ENCODE measurements at regions not wholly inside any gene's neighbourhood (a gene's known extent, or its start where the extent isn't known, plus 50 kb on each side); places are given as distances from the start of the nearest gene placed in this dataset.

DNA sequence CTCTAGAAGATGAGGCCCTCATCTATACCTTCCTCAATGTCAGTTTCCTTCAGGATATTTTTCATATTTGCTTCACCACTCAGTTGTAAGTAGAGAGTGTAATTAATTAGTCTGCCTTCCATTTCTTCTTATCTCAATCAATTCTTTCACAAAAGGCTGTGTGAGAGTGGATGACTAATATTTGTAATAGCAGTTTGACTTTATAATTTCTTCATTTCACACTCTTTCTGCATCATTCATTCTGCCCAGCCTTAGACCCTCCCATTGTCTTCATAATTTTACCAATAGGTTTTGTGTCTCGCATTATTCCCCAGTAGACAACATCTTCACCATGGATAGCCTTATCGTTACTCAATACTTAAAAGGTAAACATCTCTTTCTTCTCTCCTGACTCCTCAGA is 1239.3 kb upstream of the MAP3K7 start:
- Histone ChIP-seq H3K27ac (ENCODE audit: control insufficient read depth, insufficient read depth, low read length) (no peak overlapping the region), H3K9ac (ENCODE audit: control insufficient read depth, extremely low read depth, insufficient read depth, low read length) (no peak overlapping the region), H3K4me3 (ENCODE audit: control insufficient read depth in 2 of 3, extremely low read depth in 1 of 3, insufficient read depth in 2 of 3, low read depth in 1 of 3, low read length in 3 of 3) (no peak overlapping the region), H3K27me3 (ENCODE audit: control insufficient read depth, extremely low read depth, insufficient read depth, low read length) (no peaks in the 10 kb centered on the region), H3K4me2 (ENCODE audit: control insufficient read depth, extremely low read depth, insufficient read depth, low read depth, low read length) (no peak overlapping the region), H3K79me2 (ENCODE audit: control insufficient read depth, insufficient read depth, low read length) (no peaks in the 10 kb centered on the region), H4K20me1 (ENCODE audit: control insufficient read depth, extremely low read depth, insufficient read depth, low read length) (no peaks in the 10 kb centered on the region), H3K9me1 (ENCODE audit: control insufficient read depth, extremely low read depth, insufficient read depth, low read length) (no peaks in the 10 kb centered on the region), H3K36me3 (ENCODE audit: control insufficient read depth in 2 of 2, extremely low read depth in 1 of 2, insufficient read depth in 2 of 2, low read length in 2 of 2) (no peaks in the 10 kb centered on the region), H3K9me3 (ENCODE audit: control insufficient read depth, low read depth, low read length) (no peaks in the 10 kb centered on the region), H2AFZ (ENCODE audit: control insufficient read depth, low read length) (no peak overlapping the region), H3K4me1 (ENCODE audit: control insufficient read depth, extremely low read depth, insufficient read depth, low read length) (no peaks in the 10 kb centered on the region)
- dilution Hi-C loops (cut with MboI; ENCODE audit: extremely low pct_ligation_motif_present, low sequenced_read_pairs), result no loop called here
- DNase-seq (ENCODE audit: low read depth, low spot score) (no peak), FAIRE-seq (no peak)
- TF ChIP-seq, protein P1, sequence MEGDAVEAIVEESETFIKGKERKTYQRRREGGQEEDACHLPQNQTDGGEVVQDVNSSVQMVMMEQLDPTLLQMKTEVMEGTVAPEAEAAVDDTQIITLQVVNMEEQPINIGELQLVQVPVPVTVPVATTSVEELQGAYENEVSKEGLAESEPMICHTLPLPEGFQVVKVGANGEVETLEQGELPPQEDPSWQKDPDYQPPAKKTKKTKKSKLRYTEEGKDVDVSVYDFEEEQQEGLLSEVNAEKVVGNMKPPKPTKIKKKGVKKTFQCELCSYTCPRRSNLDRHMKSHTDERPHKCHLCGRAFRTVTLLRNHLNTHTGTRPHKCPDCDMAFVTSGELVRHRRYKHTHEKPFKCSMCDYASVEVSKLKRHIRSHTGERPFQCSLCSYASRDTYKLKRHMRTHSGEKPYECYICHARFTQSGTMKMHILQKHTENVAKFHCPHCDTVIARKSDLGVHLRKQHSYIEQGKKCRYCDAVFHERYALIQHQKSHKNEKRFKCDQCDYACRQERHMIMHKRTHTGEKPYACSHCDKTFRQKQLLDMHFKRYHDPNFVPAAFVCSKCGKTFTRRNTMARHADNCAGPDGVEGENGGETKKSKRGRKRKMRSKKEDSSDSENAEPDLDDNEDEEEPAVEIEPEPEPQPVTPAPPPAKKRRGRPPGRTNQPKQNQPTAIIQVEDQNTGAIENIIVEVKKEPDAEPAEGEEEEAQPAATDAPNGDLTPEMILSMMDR (optimal IDR thresholded peaks at IDR 0.05 in 1 of 3, IDR thresholded peaks at IDR 0.05 in 1 of 3, conservative IDR thresholded peaks at IDR 0.05 in 1 of 3; ENCODE audit: extremely low read depth in 1 of 3, insufficient read depth in 2 of 3, low read length in 3 of 3), result no peak
- TF ChIP-seq EZH2 (IDR thresholded peaks at IDR 0.05; ENCODE audit: low read length), result no peak

DNA sequence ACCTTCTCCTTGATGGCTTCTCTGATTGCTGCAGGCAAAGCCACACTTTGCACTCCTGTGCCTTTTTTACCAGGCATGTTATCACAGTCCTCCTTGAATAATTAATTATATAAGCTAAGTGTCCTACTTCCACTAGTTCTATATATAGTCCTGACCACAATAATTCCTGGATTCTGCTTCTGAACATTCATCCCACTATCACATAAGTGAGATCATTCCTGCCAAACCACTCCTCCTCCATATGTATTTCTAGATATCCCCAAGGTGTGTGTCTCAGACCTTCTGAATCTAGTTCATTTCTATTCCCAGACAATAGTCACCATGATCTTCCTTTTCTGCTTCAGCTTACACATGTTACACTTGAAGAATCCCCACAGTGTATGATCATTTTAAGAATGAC is 1237.5 kb upstream of the MAP3K7 start:
- Histone ChIP-seq H3K9me1 (ENCODE audit: control insufficient read depth, extremely low read depth, insufficient read depth, low read length) (no peaks in the 10 kb centered on the region), H3K4me2 (ENCODE audit: control insufficient read depth, extremely low read depth, insufficient read depth, low read depth, low read length) (no peak overlapping the region), H3K79me2 (ENCODE audit: control insufficient read depth, insufficient read depth, low read length) (no peaks in the 10 kb centered on the region), H3K9ac (ENCODE audit: control insufficient read depth, extremely low read depth, insufficient read depth, low read length) (no peak overlapping the region), H3K27ac (ENCODE audit: control insufficient read depth, insufficient read depth, low read length) (no peak overlapping the region), H3K9me3 (ENCODE audit: control insufficient read depth, low read depth, low read length) (no peaks in the 10 kb centered on the region), H3K27me3 (ENCODE audit: control insufficient read depth, extremely low read depth, insufficient read depth, low read length) (no peaks in the 10 kb centered on the region), H3K36me3 (ENCODE audit: control insufficient read depth in 2 of 2, extremely low read depth in 1 of 2, insufficient read depth in 2 of 2, low read length in 2 of 2) (no peaks in the 10 kb centered on the region), H4K20me1 (ENCODE audit: control insufficient read depth, extremely low read depth, insufficient read depth, low read length) (no peaks in the 10 kb centered on the region), H3K4me3 (ENCODE audit: control insufficient read depth in 2 of 3, extremely low read depth in 1 of 3, insufficient read depth in 2 of 3, low read depth in 1 of 3, low read length in 3 of 3) (no peak overlapping the region), H3K4me1 (ENCODE audit: control insufficient read depth, extremely low read depth, insufficient read depth, low read length) (no peaks in the 10 kb centered on the region), H2AFZ (ENCODE audit: control insufficient read depth, low read length) (no peak overlapping the region)
- TF ChIP-seq EZH2 (IDR thresholded peaks at IDR 0.05; ENCODE audit: low read length), result no peak
- TF ChIP-seq, protein P1 (optimal IDR thresholded peaks at IDR 0.05 in 1 of 3, IDR thresholded peaks at IDR 0.05 in 1 of 3, conservative IDR thresholded peaks at IDR 0.05 in 1 of 3; ENCODE audit: extremely low read depth in 1 of 3, insufficient read depth in 2 of 3, low read length in 3 of 3), result no peak
- FAIRE-seq, result no peak
- DNase-seq (ENCODE audit: low read depth, low spot score), result no peak
- dilution Hi-C loops (cut with MboI; ENCODE audit: extremely low pct_ligation_motif_present, low sequenced_read_pairs), result no loop called here

Data from keratinocyte (primary cell).